Thoracic aorta (tissue), 2 donors: ENCODE measurements at regions not wholly inside any gene's neighbourhood (a gene's known extent, or its start where the extent isn't known, plus 50 kb on each side); places are given as distances from the start of the nearest gene placed in this dataset.

ENCODE experiments used
- ATAC-seq: fragments of 150-250 bp; one replicate; pipeline ENCODE4 v1.8.0; 2017; ENCODE audit warnings: low read depth; ENCODE audit not compliant: insufficient number of reproducible peaks, low FRiP score
- DNase-seq: peaks from one replicate; pipeline ENCODE4 v3.0.0-alpha.2; 2020; ENCODE audit warnings: low spot score
- H3K27ac ChIP-seq, 2 donors: fragments of 200-600 bp; sonication (generic); 1 replicate in 1 of 2; 2 replicates in 1 of 2; pipeline ENCODE4 v1.5.1; 2016; ENCODE audit warnings: mild to moderate bottlenecking in 2 of 2, moderate library complexity in 2 of 2
- H3K27me3 ChIP-seq: fragments of 200-600 bp; sonication (generic); replicated peaks from 2 replicates; pipeline ENCODE4 v1.6.0; 2016; ENCODE audit warnings: mild to moderate bottlenecking; ENCODE audit not compliant: insufficient read depth
- H3K36me3 ChIP-seq: fragments of 200-600 bp; sonication (generic); one replicate; pipeline ENCODE4 v1.5.1; 2016
- H3K4me1 ChIP-seq, 2 donors: fragments of 200-600 bp; sonication (generic); 1 replicate in 1 of 2; 2 replicates in 1 of 2; pipeline versions ENCODE4 v1.5.1 to v1.6.0; 2016; ENCODE audit warnings: low read depth in 2 of 2, mild to moderate bottlenecking in 1 of 2; ENCODE audit not compliant: control insufficient read depth in 1 of 2
- H3K4me3 ChIP-seq: fragments of 200-600 bp; sonication (generic); 2 replicates; pipeline ENCODE4 v1.5.1; 2016; ENCODE audit warnings: mild to moderate bottlenecking
- H3K9me3 ChIP-seq: fragments of 200-600 bp; sonication (generic); 2 replicates; pipeline ENCODE4 v1.5.1; 2016
- TF ChIP-seq, protein P1 (sequence below): fragments of 200-600 bp; sonication (generic); IDR thresholded peaks from one replicate; pipeline ENCODE4 v1.5.1; 2019; ENCODE audit warnings: antibody characterized with exemption

DNA sequence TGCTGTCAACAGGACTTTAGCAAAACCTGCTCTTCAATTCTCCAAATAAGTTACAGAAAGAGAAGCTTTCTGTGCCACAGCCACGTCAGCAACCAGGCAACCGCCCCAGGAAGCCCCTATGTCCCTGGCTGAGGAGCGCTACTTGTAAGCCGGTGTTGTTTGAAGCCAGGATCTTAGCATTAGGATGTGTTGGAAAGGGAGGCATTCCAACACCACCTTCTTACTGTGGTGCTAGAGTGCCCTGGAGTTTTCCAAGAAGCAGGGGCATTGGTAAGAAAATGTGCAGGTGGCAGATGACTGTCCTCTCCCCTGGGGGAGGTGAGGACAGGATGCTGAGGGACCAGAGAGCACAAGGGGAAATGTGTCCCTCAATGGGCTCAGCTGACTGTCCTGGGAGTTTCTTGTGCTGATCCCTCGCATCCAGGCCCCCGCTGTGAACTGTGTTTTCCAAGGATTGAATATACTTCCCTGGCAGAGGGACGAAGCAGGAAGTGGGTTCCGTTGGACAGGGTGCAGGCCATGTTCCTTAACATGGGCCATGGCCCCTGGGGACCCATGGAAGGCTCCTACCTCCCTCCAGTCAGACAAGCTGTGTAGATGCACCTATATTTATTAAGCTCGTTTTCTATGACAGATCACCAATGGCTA, 139.6 kb upstream of the GDF10 start:
- DNase-seq (no peak), ATAC-seq (no peak)
- TF ChIP-seq, protein P1, sequence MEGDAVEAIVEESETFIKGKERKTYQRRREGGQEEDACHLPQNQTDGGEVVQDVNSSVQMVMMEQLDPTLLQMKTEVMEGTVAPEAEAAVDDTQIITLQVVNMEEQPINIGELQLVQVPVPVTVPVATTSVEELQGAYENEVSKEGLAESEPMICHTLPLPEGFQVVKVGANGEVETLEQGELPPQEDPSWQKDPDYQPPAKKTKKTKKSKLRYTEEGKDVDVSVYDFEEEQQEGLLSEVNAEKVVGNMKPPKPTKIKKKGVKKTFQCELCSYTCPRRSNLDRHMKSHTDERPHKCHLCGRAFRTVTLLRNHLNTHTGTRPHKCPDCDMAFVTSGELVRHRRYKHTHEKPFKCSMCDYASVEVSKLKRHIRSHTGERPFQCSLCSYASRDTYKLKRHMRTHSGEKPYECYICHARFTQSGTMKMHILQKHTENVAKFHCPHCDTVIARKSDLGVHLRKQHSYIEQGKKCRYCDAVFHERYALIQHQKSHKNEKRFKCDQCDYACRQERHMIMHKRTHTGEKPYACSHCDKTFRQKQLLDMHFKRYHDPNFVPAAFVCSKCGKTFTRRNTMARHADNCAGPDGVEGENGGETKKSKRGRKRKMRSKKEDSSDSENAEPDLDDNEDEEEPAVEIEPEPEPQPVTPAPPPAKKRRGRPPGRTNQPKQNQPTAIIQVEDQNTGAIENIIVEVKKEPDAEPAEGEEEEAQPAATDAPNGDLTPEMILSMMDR = no peak
- H3K4me3 ChIP-seq = no peak overlapping the region
- no peaks in the 10 kb centered on the region for H3K36me3 ChIP-seq
- H3K4me1 ChIP-seq = peaks cover 0 to 7% of the 10 kb centered on the region in 2 donors
- no peaks in the 10 kb centered on the region for H3K9me3 ChIP-seq
- no peak overlapping the region for H3K27ac ChIP-seq
- no peaks in the 10 kb centered on the region for H3K27me3 ChIP-seq

DNA sequence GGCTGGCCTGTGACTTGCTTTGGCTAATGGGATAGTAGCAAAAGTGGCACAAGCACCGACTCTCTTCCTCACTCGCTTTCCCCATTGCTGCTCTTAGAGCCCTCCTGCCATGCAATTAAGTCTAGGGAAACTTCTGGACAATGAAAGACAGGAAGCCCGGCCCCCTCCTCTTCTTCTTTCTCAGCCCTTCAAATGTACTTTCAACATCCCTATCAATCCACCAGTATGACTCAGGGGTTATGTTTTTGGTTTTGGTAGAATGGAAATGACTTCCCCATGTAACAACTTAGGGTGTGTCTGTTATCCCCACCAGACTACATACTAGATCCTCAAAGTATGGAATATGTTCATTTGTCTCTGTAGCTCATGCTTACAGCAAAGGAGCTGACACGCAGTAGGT, 139.0 kb upstream of the GDF10 start:
- no peak overlapping the region for H3K27ac ChIP-seq
- no peaks in the 10 kb centered on the region for H3K9me3 ChIP-seq
- no peak overlapping the region for H3K4me3 ChIP-seq
- H3K4me1 ChIP-seq = peaks cover 0 to 11% of the 10 kb centered on the region in 2 donors
- no peaks in the 10 kb centered on the region for H3K36me3 ChIP-seq
- TF ChIP-seq, protein P1 = no peak
- H3K27me3 ChIP-seq = no peaks in the 10 kb centered on the region
- DNase-seq (no peak), ATAC-seq (no peak)

DNA sequence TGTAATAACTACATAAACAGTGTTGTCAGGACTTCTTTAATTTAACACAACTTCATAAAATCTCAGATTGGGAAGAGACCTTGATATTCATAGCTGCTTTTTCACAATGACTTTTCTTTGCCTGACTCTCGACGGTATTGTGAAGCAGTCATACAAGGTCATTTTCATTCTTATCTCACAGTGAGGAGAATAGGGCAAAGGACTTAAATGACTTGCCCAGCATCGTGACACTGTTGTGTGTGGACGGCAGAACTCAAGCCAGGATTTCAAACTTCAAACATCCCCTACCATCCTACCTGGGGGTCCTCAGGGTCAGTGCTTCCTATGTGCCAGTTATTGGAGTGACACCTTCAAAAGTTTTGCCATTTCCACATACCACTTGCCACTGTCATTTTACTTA, 138.5 kb upstream of the GDF10 start:
- H3K9me3 ChIP-seq = no peaks in the 10 kb centered on the region
- no peak overlapping the region for H3K27ac ChIP-seq
- DNase-seq (no peak), ATAC-seq (no peak)
- TF ChIP-seq, protein P1 = no peak
- H3K4me3 ChIP-seq = no peak overlapping the region
- H3K27me3 ChIP-seq = no peaks in the 10 kb centered on the region
- no peaks in the 10 kb centered on the region for H3K36me3 ChIP-seq
- H3K4me1 ChIP-seq = peaks cover 0 to 16% of the 10 kb centered on the region in 2 donors

DNA sequence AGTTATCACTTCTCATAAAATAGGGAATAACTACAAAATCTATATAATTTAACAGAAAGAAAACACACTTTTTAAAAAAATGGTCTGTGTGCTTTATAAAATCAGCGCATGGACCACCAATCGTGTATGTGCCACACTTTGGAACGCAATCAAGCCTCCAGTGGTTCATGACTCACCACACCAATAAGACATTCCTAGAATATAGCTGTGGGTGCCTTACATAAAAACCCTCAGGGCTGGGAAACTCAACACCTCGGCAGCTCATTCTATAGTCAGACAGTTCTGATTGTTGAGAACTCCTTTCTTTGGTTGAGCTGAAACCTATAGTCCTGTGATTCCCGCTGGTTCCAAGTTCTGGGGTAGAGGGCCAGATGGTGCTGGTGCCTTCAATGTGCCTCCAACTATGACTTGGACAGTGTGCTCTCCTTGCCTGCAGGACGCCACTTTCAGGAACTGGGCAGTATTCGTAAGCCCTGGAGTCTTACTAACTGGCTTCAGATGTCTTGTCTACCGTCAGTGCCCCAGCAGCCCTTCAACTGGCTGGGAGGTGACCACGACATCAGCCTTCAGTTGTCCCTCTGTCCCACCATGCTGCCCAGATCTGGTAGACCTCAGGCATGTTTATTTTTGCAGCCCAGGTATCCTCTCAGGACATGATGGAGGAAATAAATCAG, 135.7 kb upstream of the GDF10 start:
- ATAC-seq (no peak), DNase-seq (no peak)
- no peaks in the 10 kb centered on the region for H3K36me3 ChIP-seq
- H3K4me1 ChIP-seq = peaks cover 0 to 30% of the 10 kb centered on the region in 2 donors
- no peaks in the 10 kb centered on the region for H3K27me3 ChIP-seq
- H3K27ac ChIP-seq = no peak overlapping the region
- H3K4me3 ChIP-seq = no peak overlapping the region
- no peaks in the 10 kb centered on the region for H3K9me3 ChIP-seq
- TF ChIP-seq, protein P1 = no peak

DNA sequence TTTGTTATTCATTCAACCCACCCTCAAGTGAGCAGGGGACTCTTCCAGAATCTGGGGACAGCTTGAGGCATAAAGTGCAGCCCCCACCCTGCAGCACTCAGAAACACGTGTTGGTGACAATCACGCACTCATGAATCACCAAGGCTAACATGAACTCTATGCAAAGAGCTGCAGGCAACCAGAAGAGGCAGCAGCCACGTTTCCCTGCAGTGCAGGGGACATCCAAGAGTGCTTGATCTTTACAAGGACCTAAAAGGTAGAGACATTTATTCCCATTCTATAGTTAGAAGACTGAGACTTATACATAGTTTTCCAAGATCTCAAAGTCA, 135.2 kb upstream of the GDF10 start:
- no peaks in the 10 kb centered on the region for H3K27me3 ChIP-seq

More for the DNA sequence above, 135.2 kb upstream of the GDF10 start:
- Histone ChIP-seq H3K4me1 (peaks cover 0 to 30% of the 10 kb centered on the region in 2 donors), H3K4me3 (no peak overlapping the region), H3K9me3 (no peaks in the 10 kb centered on the region), H3K27ac (peak overlapping the region in 1 of 2 donors; percentile 95), H3K36me3 (no peaks in the 10 kb centered on the region)
- ATAC-seq = no peak
- TF ChIP-seq, protein P1 = no peak
- no peak for DNase-seq
